ENCODE measurements at regions not wholly inside any gene's neighbourhood (a gene's known extent, or its start where the extent isn't known, plus 50 kb on each side); places are given as distances from the start of the nearest gene placed in this dataset.

GRCh38 chr4:127055357-127055756 lies 577.4 kb upstream of the INTU start:
- no peak for DNase-seq
- Histone ChIP-seq H3K4me3 (ENCODE audit: low read depth, low read length) (no peak overlapping the region), H3K27me3 (replicated peaks) (no peaks in the 10 kb centered on the region), H3K36me3 (replicated peaks) (no peaks in the 10 kb centered on the region), H3K27ac (no peak overlapping the region)
- no peak for TF ChIP-seq CTCF (IDR thresholded peaks at IDR 0.05; ENCODE audit: low read depth, low read length, missing control alignments)
- in situ Hi-C loops (cut with HindIII; ENCODE audit: low pct_ligation_motif_present, low sequenced_read_pairs): no loop called here

GRCh38 chr4:127069675-127070074 lies 563.1 kb upstream of the INTU start:
- no peak for DNase-seq
- in situ Hi-C loops (cut with HindIII; ENCODE audit: low pct_ligation_motif_present, low sequenced_read_pairs): no loop called here
- TF ChIP-seq CTCF (IDR thresholded peaks at IDR 0.05; ENCODE audit: low read depth, low read length, missing control alignments): no peak

GRCh38 chr4:127071443-127071842 lies 561.3 kb upstream of the INTU start:
- TF ChIP-seq CTCF (IDR thresholded peaks at IDR 0.05; ENCODE audit: low read depth, low read length, missing control alignments): no peak
- in situ Hi-C loops (cut with HindIII; ENCODE audit: low pct_ligation_motif_present, low sequenced_read_pairs): no loop called here

More at GRCh38 chr4:127069675-127070074, 563.1 kb upstream of the INTU start:
- no peaks in the 10 kb centered on the region for H3K27me3 ChIP-seq (replicated peaks)
- H3K36me3 ChIP-seq (replicated peaks): no peaks in the 10 kb centered on the region
- H3K4me3 ChIP-seq (ENCODE audit: low read depth, low read length): no peak overlapping the region
- H3K27ac ChIP-seq: no peak overlapping the region

GRCh38 chr4:127080141-127080540 lies 552.6 kb upstream of the INTU start:
- Histone ChIP-seq H3K36me3 (replicated peaks) (no peaks in the 10 kb centered on the region), H3K27me3 (replicated peaks) (no peaks in the 10 kb centered on the region), H3K4me3 (ENCODE audit: low read depth, low read length) (no peak overlapping the region), H3K27ac (no peak overlapping the region)
- DNase-seq: no peak
- TF ChIP-seq CTCF (IDR thresholded peaks at IDR 0.05; ENCODE audit: low read depth, low read length, missing control alignments): no peak
- in situ Hi-C loops (cut with HindIII; ENCODE audit: low pct_ligation_motif_present, low sequenced_read_pairs): no loop called here

More at GRCh38 chr4:127071443-127071842, 561.3 kb upstream of the INTU start:
- Histone ChIP-seq H3K36me3 (replicated peaks) (no peaks in the 10 kb centered on the region), H3K27me3 (replicated peaks) (no peaks in the 10 kb centered on the region), H3K27ac (no peak overlapping the region), H3K4me3 (ENCODE audit: low read depth, low read length) (no peak overlapping the region)
- DNase-seq: no peak

- DNase-seq: no peak
- no peaks in the 10 kb centered on the region for H3K36me3 ChIP-seq (replicated peaks)
- H3K4me3 ChIP-seq (ENCODE audit: low read depth, low read length): no peak overlapping the region
- H3K27me3 ChIP-seq (replicated peaks): no peaks in the 10 kb centered on the region
- TF ChIP-seq CTCF (IDR thresholded peaks at IDR 0.05; ENCODE audit: low read depth, low read length, missing control alignments): no peak
- in situ Hi-C loops (cut with HindIII; ENCODE audit: low pct_ligation_motif_present, low sequenced_read_pairs): no loop called here
- H3K27ac ChIP-seq: no peak overlapping the region
Observed at GRCh38 chr4:127081041-127081440, 551.7 kb upstream of the INTU start.

GRCh38 chr4:127082986-127083385 lies 549.8 kb upstream of the INTU start:
- no peak for TF ChIP-seq CTCF (IDR thresholded peaks at IDR 0.05; ENCODE audit: low read depth, low read length, missing control alignments)
- no peaks in the 10 kb centered on the region for H3K36me3 ChIP-seq (replicated peaks)
- in situ Hi-C loops (cut with HindIII; ENCODE audit: low pct_ligation_motif_present, low sequenced_read_pairs): no loop called here

More at GRCh38 chr4:127082986-127083385, 549.8 kb upstream of the INTU start:
- Histone ChIP-seq H3K4me3 (ENCODE audit: low read depth, low read length) (no peak overlapping the region), H3K27ac (no peak overlapping the region), H3K27me3 (replicated peaks) (no peaks in the 10 kb centered on the region)
- no peak for DNase-seq
